ENCODE measurements at regions not wholly inside any gene's neighbourhood (a gene's known extent, or its start where the extent isn't known, plus 50 kb on each side); places are given as distances from the start of the nearest gene placed in this dataset.

GRCh38 chr1:188117436-188117835 is 1288.7 kb downstream of the PLA2G4A start:
- TF ChIP-seq POLR2A (IDR thresholded peaks at IDR 0.05) (no peak), CTCF (IDR thresholded peaks at IDR 0.05) (no peak)

Measured in right lobe of liver (tissue), 4 donors.